ENCODE measurements at regions not wholly inside any gene's neighbourhood (a gene's known extent, or its start where the extent isn't known, plus 50 kb on each side); places are given as distances from the start of the nearest gene placed in this dataset.

- no peak for DNase-seq (ENCODE audit: low spot score)
These were observed 116.1 kb upstream of the SH3BP4 start for GRCh38 chr2:234835738-234836137.

- no peak for DNase-seq (ENCODE audit: low spot score)
These were observed 117.4 kb upstream of the SH3BP4 start for GRCh38 chr2:234834228-234834923.

DNA sequence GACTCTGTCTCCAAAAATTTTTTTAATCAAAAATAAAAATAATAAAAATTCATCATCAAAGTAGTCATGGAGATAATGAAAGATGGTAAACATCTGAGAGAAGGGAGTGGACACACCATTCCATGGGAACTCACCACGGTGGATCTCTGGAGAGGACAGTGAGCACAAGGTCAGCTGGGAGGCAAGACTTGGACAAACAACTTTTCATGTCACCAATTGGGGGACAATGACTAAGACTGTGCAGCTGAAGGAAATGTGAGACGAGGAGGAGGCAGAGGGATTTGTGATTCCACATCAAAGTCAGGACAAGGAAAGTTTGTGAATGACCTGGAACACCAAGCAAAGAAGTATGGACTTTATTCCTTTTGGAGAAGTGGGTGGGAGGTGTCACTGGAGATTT lies 121.0 kb upstream of the SH3BP4 start:
- DNase-seq (ENCODE audit: low spot score) = no peak

GRCh38 chr2:234829074-234829455 lies 122.8 kb upstream of the SH3BP4 start:
- DNase-seq (ENCODE audit: low spot score) = no peak

- no peak for DNase-seq (ENCODE audit: low spot score)
These were observed 123.3 kb upstream of the SH3BP4 start for GRCh38 chr2:234828382-234829073.

DNA sequence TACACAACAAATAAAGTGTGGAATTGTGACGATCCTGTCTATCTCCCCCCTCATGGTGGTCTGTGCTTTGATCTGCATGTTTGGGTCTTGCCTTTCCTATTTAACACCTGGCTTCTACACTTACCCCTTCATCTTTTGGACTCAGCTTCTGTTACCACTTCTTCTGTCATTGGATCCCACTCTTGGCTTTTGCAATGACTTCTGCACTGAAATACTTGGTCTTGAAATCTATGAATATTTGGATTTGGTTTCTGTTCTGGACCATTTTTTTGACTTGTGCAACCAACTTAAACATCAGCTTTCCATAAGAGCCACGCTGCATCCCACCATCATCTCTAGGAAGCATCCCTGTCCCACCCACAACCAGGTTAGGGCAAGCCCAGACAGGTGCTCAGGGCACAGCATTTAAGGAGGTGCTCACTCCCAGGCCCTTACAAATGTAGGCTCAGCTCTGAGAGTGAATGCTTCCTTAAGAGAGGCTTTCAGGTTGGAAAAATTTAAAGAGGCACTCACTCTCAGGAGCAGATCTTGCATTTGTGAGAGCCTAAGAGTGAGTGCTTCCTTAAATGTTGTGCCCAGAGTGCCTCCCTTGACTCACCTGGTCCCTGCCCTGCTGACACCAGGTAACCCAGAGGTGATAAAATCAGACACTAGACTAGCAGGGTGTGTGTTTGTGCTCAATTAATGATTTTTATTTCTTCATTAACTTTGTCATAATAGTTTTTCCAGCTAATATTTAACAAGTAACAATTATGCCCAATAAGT lies 124.5 kb upstream of the SH3BP4 start:
- no peak for DNase-seq (ENCODE audit: low spot score)

DNA sequence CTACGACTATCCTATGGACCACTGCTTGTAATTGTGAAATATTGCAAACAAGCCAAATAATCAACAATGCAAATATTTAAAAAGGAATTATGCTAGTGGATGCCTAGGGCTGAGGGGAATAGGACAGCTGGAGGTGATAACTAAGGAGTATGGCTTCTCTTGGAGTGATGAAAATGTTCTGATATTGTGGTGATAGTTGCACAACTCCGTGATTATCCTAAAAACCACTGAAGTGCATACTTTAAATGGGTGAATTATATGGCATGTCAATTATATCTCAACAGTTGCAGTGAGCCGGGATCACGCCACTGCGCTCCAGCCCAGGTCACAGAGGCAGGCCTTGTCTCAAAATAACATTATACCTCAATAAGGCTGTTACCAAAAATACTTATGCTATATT lies 125.1 kb upstream of the SH3BP4 start:
- DNase-seq (ENCODE audit: low spot score) = no peak

DNA sequence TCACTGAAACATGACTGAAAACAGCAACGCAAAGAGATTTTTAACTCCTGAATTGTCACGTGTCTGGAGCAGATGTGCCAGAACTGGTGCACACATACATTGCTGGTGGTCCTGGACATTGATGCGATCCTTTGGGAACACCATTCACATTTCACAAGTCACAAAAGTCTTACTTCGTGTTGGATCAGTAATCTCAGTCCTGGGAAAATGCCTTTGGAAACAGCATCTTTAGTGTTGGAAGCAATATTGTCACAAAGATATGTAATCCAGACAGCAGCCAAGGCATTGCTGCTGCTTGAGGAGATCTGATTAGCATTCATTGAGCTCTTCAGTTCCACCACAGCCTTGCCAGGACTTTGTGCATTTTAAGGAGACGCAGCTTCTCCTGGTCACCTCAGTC lies 126.2 kb upstream of the SH3BP4 start:
- no peak for DNase-seq (ENCODE audit: low spot score)

- DNase-seq (ENCODE audit: low spot score) = no peak
These were observed 127.9 kb upstream of the SH3BP4 start for GRCh38 chr2:234823877-234824376.

GRCh38 chr2:234823196-234823876 lies 128.5 kb upstream of the SH3BP4 start:
- no peak for DNase-seq (ENCODE audit: low spot score)

- no peak for DNase-seq (ENCODE audit: low spot score)
These were observed 129.8 kb upstream of the SH3BP4 start for GRCh38 chr2:234821946-234822475.

DNA sequence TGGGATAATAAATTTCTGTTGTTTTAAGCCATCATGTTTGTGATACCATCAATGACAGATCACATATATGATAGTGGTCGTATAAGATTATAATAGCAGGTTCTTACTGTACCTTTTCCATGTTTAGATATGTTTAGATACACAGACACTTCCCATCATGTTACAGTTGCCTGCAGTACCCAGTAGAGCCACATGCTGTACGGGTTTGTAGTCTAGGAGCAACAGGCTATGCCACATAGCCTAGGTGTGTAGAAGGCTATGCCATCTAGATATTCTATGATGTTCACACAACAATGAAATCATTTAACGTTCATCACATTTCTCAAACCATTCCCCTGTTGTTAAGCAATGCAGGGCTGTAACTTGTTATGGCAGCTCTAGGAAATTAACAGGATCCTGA lies 132.9 kb upstream of the SH3BP4 start:
- no peak for DNase-seq (ENCODE audit: low spot score)

DNA sequence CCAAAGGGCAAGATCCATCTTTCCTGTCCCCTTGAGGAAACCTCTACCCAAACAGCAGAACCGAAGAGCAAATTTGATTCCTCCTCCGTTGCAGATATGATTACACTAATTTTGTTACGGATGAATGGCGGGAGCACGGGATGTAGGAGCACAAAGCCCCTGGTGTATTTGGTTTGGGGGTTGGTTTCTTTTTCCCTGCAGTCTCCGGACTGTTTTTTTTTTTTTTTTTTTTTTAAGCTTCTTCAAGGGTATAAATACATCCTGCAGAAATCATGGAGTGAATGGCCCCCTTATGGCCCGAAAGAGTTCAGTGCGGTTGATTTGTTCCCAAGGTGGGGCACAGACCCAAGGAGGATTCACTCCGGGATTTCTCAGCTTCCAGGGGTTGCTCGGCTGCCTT lies 135.3 kb upstream of the SH3BP4 start:
- DNase-seq (ENCODE audit: low spot score) = no peak

DNA sequence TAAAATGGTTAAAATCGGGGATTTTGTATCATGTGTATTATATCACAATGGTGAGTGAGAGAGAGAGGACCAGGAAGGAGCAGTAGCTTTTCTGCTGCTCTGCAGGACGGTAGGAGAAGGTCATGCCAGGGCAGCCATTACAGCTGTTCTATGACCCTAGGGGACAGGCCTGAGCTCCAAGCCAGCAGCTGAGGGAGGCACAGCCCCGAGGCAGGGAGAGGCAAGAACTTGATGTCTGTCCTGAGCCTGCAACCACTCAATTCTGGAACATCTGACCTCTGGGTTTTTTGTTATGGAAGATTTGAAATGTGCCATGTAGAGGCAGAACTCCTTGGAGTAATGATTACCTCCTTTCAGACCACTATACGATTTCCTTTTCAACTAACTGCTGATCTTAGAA lies 135.8 kb upstream of the SH3BP4 start:
- DNase-seq (ENCODE audit: low spot score) = no peak

DNA sequence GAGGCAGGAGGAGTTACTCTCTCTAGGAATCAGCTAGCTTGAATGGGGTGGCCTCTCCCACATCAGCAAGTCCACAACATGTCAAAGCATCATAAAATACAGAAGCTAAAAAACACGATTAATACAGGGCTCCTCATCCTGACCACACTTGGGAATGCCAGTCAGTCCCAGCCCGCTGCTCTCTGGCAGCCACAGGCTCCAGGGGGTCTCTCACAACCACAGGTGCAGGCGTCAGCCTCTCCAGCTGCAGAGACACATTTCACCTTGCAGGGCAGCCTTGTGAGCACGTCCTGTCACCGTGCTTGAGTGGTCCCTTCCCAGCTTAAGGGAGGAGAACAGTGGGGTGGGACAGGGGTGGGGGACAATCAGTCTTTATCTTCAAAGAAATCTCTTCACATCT lies 137.4 kb upstream of the SH3BP4 start:
- no peak for DNase-seq (ENCODE audit: low spot score)

- no peak for DNase-seq (ENCODE audit: low spot score)
These were observed 139.0 kb upstream of the SH3BP4 start for GRCh38 chr2:234812851-234813250.

DNA sequence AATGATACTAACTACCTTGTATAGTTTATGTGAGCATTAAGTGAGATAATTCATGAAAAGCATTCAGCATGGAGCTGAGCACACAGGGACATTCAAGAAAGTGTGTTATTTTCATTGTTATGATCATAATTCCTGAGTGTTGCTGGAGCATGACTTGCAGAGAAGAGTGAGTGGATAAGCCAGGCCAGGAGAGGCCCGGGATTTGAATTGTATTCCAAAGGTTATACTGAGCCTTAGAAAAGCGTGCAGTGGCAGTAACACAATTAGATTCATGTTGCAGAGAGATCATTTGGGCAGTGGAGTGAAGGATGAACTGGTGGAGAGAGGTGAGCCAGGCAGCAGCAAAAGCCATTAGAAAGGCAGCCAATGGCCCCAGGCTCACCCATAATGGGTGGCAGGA lies 142.9 kb upstream of the SH3BP4 start:
- DNase-seq (ENCODE audit: low spot score) = no peak

DNA sequence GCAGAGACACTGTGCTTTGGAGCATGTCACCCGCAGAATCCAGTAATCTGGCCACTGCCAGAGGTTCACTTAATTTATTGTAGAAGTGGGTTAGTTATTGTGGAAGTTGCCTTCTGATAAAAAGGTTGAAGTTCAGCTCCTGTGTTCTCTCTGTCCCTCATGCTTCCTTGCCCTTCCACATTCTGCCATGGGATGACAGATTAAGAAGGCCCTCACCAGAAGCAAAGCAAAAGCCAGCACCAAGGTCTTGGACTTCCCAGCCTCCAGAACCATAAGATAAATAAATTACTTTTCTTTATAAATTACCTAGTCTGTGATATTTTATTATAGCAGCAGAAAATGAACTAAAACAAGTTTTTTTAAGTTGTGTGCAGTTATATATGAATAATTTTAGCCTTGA lies 145.0 kb upstream of the SH3BP4 start:
- DNase-seq (ENCODE audit: low spot score) = no peak

DNA sequence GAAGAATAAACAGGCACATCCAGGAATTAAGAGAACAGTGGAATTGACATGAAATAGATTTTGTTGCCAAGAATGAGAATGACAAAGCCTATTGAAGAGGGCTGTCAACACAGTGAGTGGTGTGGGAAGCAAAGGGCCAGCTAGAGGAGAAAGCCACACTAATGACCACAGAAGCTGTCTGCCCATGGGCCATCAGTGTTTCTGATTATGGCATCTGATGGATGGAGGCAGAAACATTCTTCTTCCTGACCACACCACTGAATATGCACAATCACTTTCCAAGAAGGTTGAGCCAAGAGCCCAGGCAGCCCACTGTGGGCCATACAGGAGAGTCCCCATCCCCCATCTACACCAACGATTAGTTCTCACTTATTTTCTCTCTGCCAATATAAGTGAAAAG lies 146.0 kb upstream of the SH3BP4 start:
- DNase-seq (ENCODE audit: low spot score) = no peak

- no peak for DNase-seq (ENCODE audit: low spot score)
These were observed 147.1 kb upstream of the SH3BP4 start for GRCh38 chr2:234804704-234805103.

DNA sequence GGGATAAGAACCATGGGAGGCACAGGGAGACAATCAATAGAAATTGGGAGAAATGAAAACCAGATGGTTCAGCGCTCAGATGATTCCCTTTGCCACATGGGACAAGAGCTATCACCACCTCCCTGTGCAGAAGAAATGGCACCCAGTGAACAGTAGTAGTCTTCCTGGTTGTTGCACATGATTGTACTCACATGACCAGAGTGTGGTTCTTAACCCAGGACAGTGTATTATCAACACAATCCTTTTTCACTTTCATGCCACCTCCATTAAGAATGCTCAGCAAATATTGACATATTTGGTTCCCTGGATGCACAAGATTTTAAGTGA lies 149.0 kb upstream of the SH3BP4 start:
- no peak for DNase-seq (ENCODE audit: low spot score)

GRCh38 chr2:234802071-234802844 lies 149.6 kb upstream of the SH3BP4 start:
- DNase-seq (ENCODE audit: low spot score) = no peak

Data from left forelimb (tissue), 1 donor.